Smooth muscle cell (in vitro differentiated cells): ENCODE measurements at regions not wholly inside any gene's neighbourhood (a gene's known extent, or its start where the extent isn't known, plus 50 kb on each side); places are given as distances from the start of the nearest gene placed in this dataset.
A peak's percentile ranks its signal among the peaks of the same experiment; 100 is the strongest.

Experiments used
- DNase-seq: peaks from one replicate; lab custom pipeline; 2025; ENCODE audit not compliant: unreplicated experiment; lab: John Stamatoyannopoulos, UW
- H2AFZ ChIP-seq: fragments of 200-600 bp; sonication (generic); 2 replicates; pipeline ENCODE4 v1.6.0; 2016; ENCODE audit warnings: antibody characterized with exemption, low read depth, mild to moderate bottlenecking
- H3F3A ChIP-seq: fragments of 200-600 bp; sonication (generic); 2 replicates; pipeline ENCODE4 v1.6.0; 2017; ENCODE audit warnings: antibody characterized with exemption, low read depth
- H3K27ac ChIP-seq: fragments of 200-600 bp; sonication (generic); 2 replicates; pipeline ENCODE4 v1.5.1; 2016; ENCODE audit warnings: low read depth, mild to moderate bottlenecking
- H3K27me3 ChIP-seq: fragments of 200-600 bp; sonication (generic); 2 replicates; pipeline ENCODE4 v1.6.1; 2016; ENCODE audit warnings: low read depth, mild to moderate bottlenecking
- H3K36me3 ChIP-seq: fragments of 200-600 bp; sonication (generic); 2 replicates; pipeline ENCODE4 v1.5.1; 2016; ENCODE audit warnings: low read depth
- H3K4me1 ChIP-seq: fragments of 200-600 bp; sonication (generic); 2 replicates; pipeline ENCODE4 v1.5.1; 2016; ENCODE audit warnings: low read depth
- H3K4me2 ChIP-seq: fragments of 200-600 bp; sonication (generic); 2 replicates; pipeline ENCODE4 v1.6.0; 2016; ENCODE audit warnings: mild to moderate bottlenecking
- H3K4me3 ChIP-seq: fragments of 200-600 bp; sonication (generic); 2 replicates; pipeline ENCODE4 v1.5.1; 2016; ENCODE audit warnings: mild to moderate bottlenecking
- H3K79me2 ChIP-seq: fragments of 200-600 bp; sonication (generic); 2 replicates; pipeline ENCODE4 v1.6.0; 2016; ENCODE audit warnings: low read depth, mild to moderate bottlenecking
- H3K9ac ChIP-seq: fragments of 200-600 bp; sonication (generic); 2 replicates; pipeline ENCODE4 v1.6.0; 2016; ENCODE audit warnings: low read depth
- H3K9me3 ChIP-seq: fragments of 200-600 bp; sonication (generic); replicated peaks from 2 replicates; pipeline ENCODE4 v1.5.1; 2016; ENCODE audit warnings: low read depth
- H4K20me1 ChIP-seq: fragments of 200-600 bp; sonication (generic); 2 replicates; pipeline ENCODE4 v1.6.0; 2016; ENCODE audit warnings: low read depth
- CTCF ChIP-seq: fragments of 200-600 bp; sonication (generic); IDR thresholded peaks from 2 replicates; pipeline ENCODE4 v1.5.1; 2017; ENCODE audit warnings: borderline replicate concordance, mild to moderate bottlenecking, antibody characterized with exemption; ENCODE audit not compliant: insufficient read depth, poor library complexity, severe bottlenecking
- WGBS: methylation state at CpG from one replicate; pipeline ENCODE4 v1.1.7; 2016; ENCODE audit warnings: low lambda C conversion rate; 5-methylcytosine and 5-hydroxymethylcytosine counted together

- Histone ChIP-seq H3K27ac (no peak overlapping the region), H3K27me3 (no peaks in the 10 kb centered on the region), H2AFZ (peak overlapping the region; percentile 39), H3K4me1 (peaks cover 9% of the 10 kb centered on the region), H3K36me3 (no peaks in the 10 kb centered on the region), H3K9ac (no peak overlapping the region), H3K9me3 (no peaks in the 10 kb centered on the region), H3K4me2 (no peak overlapping the region), H3K79me2 (no peaks in the 10 kb centered on the region), H4K20me1 (no peaks in the 10 kb centered on the region), H3K4me3 (no peak overlapping the region), H3F3A (peaks cover 4% of the 10 kb centered on the region)
- TF ChIP-seq CTCF, result peak; percentile 33
- DNase-seq, result no peak
- 41% methylated on average over 2 of the region's 2 CpGs for WGBS
Measured at GRCh38 chr4:18568600-18568999, 547.0 kb upstream of the LCORL start.

- H3K79me2 ChIP-seq, result no peaks in the 10 kb centered on the region
- no peak overlapping the region for H3K9ac ChIP-seq
- H3K27ac ChIP-seq, result no peak overlapping the region
Measured at GRCh38 chr4:18566970-18567799, 545.6 kb upstream of the LCORL start.

GRCh38 chr4:18559492-18559891 lies 537.9 kb upstream of the LCORL start:
- H3K79me2 ChIP-seq, result no peaks in the 10 kb centered on the region
- no peaks in the 10 kb centered on the region for H4K20me1 ChIP-seq
- TF ChIP-seq CTCF, result no peak
- no peaks in the 10 kb centered on the region for H3K27me3 ChIP-seq
- no peak overlapping the region for H2AFZ ChIP-seq
- no peaks in the 10 kb centered on the region for H3F3A ChIP-seq
- no peak for DNase-seq
- no peak overlapping the region for H3K4me3 ChIP-seq
- H3K4me1 ChIP-seq, result peaks cover 15% of the 10 kb centered on the region
- no peak overlapping the region for H3K9ac ChIP-seq
- H3K36me3 ChIP-seq, result no peaks in the 10 kb centered on the region
- H3K4me2 ChIP-seq, result no peak overlapping the region
- no peak overlapping the region for H3K27ac ChIP-seq
- 67% methylated on average over 3 of the region's 3 CpGs for WGBS
- H3K9me3 ChIP-seq, result no peaks in the 10 kb centered on the region

More at GRCh38 chr4:18566970-18567799, 545.6 kb upstream of the LCORL start:
- Histone ChIP-seq H2AFZ (peak overlapping the region; percentile 68), H3F3A (peaks cover 4% of the 10 kb centered on the region), H4K20me1 (no peaks in the 10 kb centered on the region), H3K4me3 (no peak overlapping the region), H3K4me2 (peak overlapping the region; percentile 33), H3K4me1 (peaks cover 9% of the 10 kb centered on the region), H3K27me3 (no peaks in the 10 kb centered on the region), H3K9me3 (no peaks in the 10 kb centered on the region), H3K36me3 (no peaks in the 10 kb centered on the region)
- WGBS, result 49% methylated on average over 9 of the region's 9 CpGs
- no peak for TF ChIP-seq CTCF
- no peak for DNase-seq

GRCh38 chr4:18556402-18556801 lies 534.8 kb upstream of the LCORL start:
- Histone ChIP-seq H3K4me2 (no peak overlapping the region), H3K9ac (no peak overlapping the region), H3F3A (no peaks in the 10 kb centered on the region), H3K36me3 (no peaks in the 10 kb centered on the region), H4K20me1 (no peaks in the 10 kb centered on the region), H3K27ac (no peak overlapping the region), H3K9me3 (no peaks in the 10 kb centered on the region), H3K4me3 (no peak overlapping the region), H3K79me2 (no peaks in the 10 kb centered on the region), H2AFZ (no peak overlapping the region), H3K27me3 (no peaks in the 10 kb centered on the region), H3K4me1 (peaks cover 15% of the 10 kb centered on the region)
- WGBS, result 96% methylated on average over 1 of the region's 1 CpG
- TF ChIP-seq CTCF, result no peak
- DNase-seq, result no peak
